HG03521 (cell line): ENCODE measurements at regions not wholly inside any gene's neighbourhood (a gene's known extent, or its start where the extent isn't known, plus 50 kb on each side); places are given as distances from the start of the nearest gene placed in this dataset.
"Not testable (repeated sequence)": the region's sequence is repeated elsewhere in the genome, so short reads cannot be mapped to it uniquely, and the experiment has no call there.

Experiments
- ATAC-seq: cut with Tn5 transposase; IDR thresholded peaks from one replicate; pipeline ENCODE4 v1.9.1; 2021; ENCODE audit warnings: mild to moderate bottlenecking, moderate library complexity; ENCODE audit not compliant: unreplicated experiment

DNA sequence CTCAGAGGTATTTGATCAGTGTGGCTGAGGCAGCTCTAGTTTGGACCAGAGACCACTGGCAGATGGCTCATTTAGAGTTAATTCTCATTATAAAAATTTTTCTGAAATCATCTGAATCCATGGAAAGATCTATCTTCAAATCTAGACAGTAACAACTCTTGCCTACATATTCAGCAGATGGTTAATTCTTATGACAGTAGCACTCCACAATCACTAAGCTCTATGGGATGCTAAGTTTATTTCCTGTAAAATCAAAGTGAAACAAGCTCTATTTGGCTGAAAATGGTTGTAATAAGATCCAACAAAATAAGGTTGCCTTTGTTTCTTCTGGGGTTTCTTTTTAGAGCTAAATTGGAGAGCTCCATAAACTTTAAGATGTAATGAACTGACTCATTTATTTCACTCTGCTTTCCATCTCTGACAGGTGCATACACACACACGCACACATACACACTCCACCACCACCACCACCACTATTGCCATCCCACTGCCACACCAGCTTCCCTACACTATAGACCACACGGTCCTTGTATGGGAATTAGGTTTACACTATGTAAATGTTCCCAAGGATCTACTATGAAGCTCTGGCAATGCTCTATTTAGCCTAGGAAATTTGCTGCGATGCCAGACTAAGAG is 293.1 kb downstream of the RPAP3 start:
- ATAC-seq: no peak

DNA sequence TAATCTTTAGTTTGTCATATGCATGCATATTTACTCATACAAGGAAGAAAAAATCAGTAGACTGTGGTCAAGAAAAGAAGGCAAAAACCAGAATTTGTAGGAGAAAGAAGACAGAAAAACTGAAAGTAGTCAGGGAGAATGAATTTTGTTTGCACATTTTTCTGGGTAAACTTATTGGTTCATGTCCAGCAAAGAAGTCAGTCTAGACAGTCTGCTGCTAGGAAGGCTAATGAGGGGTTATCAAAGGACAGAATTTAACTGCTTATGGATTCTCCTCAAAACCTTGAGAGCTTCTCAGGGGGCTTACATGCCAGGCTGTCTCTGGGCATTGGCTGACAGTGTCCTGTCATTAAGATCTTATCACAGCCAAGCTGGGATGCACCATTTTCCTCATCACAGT is 293.9 kb downstream of the RPAP3 start:
- no peak for ATAC-seq

DNA sequence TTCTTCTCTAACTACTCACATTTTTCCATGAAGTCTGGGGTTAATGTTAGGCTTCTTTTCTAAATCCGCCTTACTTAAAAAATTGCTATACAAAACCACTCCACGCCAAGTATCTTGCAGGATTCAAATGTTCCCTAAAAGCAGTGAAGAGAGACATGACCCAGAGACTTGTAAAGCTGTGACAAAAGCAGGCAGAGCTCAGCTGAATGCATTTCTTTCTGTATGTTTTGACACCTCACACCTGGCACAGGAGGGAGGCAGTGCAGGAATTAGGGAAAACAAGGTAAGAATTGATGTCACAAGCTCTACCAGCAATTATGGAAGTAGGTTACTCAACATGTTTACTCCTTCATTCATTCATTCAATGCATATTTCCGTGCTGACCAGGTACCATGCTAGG is 295.0 kb downstream of the RPAP3 start:
- no peak for ATAC-seq

DNA sequence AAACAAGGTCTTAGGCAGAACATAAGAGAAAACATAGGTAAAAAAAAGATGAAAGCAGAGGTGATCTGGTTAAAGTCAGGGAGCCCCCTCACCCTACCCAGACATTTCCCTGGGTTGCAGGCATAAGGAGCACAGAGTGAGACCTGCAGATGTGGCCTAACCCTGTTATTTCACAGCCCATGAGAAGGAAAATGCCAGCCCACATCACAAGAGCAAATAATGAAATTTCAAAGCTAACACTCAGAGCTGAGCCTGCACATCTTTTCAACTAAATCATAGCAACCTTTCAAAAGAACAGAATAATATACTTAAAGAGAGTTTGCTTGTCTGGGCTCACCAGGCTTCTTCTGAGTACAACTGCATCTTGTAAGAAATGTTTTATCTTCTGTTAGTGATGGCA is 295.4 kb downstream of the RPAP3 start:
- ATAC-seq: no peak

DNA sequence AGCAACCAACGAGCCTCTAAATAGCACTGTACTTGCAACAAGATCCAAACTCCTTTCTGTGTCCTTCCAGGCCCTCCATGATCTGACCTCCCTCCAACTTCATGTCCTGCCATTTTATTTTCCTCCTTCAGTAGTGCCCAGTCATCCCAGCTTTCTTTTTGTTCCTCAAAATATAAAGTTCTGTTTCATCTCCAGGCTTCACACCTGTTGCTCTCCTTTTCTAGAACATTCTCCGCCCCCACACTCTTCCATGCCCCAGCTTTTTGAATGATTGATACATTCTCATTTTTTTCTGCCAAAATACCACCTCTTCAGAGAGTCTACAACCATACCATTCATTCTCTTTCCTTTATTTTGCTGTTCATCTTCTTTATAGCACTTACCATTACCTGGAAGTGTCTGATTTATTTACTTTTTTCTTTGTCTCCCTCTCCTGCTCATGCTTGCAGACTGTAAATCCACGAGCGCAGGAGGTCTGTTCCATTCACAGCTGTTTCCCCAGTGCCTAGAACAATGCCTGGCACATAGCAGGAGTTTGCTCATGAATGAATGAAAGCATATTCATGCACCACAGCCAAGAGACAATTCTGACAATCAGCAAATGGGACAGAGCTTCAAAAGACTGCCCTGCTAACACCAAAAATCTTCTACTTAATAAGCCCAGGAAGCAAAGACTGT is 296.4 kb downstream of the RPAP3 start:
- no peak for ATAC-seq

DNA sequence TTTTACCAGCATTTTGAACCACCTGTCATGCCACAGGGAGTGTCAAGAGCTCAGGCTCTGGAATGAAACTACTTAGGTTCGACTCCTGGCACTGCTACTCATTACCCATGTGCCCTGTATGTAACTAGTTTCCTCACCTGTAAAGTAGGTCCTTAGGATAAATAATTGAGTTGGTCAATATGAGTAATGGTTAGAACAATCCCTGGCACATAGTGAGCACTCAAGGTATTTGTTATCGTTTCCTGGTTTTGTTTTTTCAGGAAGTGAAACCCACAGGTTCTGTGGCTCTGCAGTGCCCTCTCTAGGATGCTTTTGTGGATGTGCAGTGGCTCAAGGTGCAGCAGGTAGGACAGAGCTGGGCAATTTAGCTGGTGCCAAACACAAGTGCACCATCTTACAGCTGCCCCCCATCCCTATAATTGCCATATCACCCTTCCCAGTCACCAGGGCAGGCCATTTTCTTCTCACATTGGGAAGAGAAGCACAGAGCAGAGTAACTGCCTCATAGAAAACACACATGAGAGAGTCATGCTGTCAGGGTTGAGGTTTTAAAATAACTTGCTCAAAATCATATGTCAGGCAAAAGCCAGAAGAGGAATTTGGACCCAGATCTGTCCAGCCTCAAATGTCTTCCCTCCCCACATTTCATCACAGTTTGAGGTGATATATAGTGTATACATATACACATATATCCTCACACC is 297.5 kb downstream of the RPAP3 start:
- peak; percentile 94 for ATAC-seq

DNA sequence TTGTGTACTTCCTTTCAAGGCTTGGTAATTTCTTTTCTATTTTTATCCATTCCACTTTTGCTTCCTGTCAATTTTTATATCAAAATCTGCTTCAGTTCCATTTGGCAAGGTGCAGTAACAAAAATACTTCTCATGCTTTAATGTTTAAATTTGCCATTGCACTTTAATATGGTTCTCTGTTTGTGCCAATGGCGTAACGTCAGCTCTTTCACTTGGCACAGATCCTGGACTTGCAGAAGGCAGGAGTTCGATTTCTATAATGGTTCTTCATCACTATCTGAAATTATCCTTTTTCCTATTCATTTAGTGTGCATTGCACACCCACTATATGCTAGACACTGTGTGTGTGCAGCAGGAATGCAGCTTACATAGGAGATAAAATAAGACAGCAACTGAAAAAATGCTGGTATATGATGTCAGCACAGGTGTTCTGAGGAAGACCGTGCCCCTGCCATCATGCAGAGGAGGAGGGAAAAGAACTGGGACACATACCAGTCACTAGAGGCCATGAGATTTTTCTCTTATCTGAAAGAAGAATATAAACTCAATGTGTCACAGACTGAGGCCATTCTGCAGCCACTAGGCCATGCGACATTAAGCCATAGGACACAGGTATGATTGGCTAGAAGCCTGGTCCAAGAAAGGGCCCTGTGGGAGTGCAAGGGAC is 298.2 kb downstream of the RPAP3 start:
- ATAC-seq: no peak

GRCh38 chr12:47403681-47404080 is 302.1 kb downstream of the RPAP3 start:
- ATAC-seq: no peak

GRCh38 chr12:47401196-47401595 is 304.6 kb downstream of the RPAP3 start:
- ATAC-seq: not testable (repeated sequence)

DNA sequence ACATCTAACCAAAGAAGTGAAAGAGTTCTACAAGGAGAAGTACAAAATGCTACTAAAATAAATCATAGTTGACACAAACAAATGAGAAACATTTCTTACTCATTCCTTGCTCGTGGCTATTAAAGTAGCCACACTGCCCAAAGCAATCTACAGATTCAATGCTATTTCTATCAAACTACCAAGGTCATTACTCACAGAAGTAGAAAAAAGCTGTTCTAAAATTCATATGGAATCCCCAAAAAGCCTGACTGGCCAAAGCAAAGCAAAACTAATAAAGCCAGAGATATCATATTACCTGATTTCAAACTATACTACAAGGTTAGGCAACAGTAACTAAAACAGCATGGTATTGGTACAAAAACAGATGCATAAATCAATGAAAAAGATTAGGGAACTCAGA is 305.6 kb downstream of the RPAP3 start:
- ATAC-seq: no peak

- no peak for ATAC-seq
Measured at GRCh38 chr12:47397664-47398281, 308.1 kb downstream of the RPAP3 start.

- ATAC-seq: no peak
Measured at GRCh38 chr12:47396902-47397663, 308.7 kb downstream of the RPAP3 start.

DNA sequence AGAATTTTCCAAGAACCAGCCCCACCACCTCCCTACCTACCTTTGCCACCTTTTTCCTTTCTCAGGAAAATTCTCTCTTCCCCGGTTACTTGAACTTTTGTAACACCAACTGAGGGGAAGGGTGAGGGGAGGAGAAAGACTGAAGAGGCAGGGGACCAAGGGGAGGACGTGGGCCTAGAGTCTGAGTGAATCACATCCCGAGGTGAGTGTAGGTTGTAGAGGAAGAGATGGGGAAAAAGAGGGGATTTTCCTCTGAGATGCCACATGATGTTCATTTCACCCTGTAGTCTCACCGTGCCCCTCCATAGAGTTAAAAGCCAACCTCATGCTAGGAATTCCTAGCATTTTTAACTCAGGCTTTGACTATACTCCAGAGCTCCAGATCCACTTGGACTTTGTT is 311.8 kb downstream of the RPAP3 start:
- ATAC-seq: no peak

- ATAC-seq: no peak
Measured at GRCh38 chr12:47393403-47393790, 312.4 kb downstream of the RPAP3 start.

GRCh38 chr12:47391566-47391965 is 311.8 kb upstream of the AMIGO2 start:
- ATAC-seq: no peak

DNA sequence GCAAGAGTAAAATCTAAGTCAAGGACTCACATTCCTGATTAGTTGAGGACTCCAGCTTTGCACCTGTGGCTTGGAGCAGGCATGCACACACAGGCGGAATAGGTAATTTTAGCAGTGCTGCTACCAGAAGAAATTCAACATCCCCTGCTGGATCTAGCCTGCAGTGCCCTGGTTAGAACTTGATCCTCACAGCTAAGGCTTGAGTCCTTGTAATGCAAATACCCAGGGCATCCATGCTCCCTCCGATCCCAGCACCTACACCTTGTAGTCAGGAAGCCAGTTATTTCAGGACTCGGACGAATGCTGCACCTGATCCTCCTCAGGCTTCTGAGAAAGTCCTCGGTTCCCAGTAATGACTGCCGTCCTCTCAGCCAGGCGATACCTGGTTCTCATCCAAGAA is 309.0 kb upstream of the AMIGO2 start:
- ATAC-seq: no peak

DNA sequence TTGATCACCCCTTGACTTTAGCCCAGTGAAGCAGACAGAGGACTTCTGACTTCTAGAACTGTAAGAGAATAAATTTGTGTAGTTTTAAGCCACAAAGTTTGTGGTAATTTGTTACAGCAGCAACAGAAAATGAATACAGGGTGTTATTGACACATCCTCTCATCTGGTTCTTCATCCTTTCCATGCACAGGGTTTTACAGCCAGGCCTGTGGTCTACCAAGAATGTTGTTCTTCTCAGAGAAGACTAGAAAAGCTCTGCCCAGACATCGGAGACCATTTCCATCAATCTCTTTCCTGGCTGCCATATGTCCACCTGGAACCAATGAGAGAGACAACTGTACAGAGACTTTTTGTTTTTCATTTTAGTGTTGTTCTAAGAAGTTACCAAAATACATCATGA is 308.2 kb upstream of the AMIGO2 start:
- ATAC-seq: no peak

- ATAC-seq: no peak
Measured at GRCh38 chr12:47385653-47386052, 305.9 kb upstream of the AMIGO2 start.

GRCh38 chr12:47383942-47384341 is 304.2 kb upstream of the AMIGO2 start:
- ATAC-seq: no peak

DNA sequence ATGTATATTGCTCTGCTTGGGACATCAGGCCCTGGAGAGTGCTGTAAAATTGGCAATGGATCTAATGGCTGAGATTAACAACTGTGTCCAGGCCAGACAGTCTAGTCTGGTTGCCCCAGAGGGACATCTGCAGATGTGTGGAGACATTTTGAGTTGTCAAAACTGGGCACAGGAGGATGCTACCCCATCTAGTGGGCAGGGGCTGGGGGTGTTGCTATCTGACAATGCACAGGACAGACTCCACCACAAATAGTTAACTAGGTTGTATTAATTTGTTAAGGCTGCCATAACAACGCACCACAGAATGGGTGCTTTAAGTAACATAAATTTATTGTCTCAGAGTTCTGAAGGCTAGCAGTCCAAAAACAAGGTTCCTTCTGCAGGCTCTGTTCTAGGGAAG is 302.5 kb upstream of the AMIGO2 start:
- ATAC-seq: no peak

DNA sequence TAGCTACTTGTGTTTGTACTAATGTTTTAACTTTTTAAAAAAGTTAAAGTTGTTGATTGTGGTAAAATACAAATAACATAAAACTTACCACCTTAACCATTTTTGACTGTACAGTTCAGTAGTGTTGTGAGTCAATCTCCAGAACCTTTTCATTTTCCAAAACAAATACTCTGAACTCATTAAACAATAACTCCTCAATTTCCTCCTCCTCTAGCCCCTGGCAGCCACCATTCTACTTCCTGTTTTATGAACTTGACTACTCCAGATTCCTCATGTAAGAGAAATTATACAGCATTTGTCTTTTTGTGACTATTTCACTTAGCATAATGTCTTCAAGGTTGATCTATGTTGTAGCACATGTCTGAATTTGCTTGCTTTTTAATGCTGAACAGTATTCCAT is 299.1 kb upstream of the AMIGO2 start:
- ATAC-seq: no peak
